ENCODE measurements at regions not wholly inside any gene's neighbourhood (a gene's known extent, or its start where the extent isn't known, plus 50 kb on each side); places are given as distances from the start of the nearest gene placed in this dataset.

- TF ChIP-seq CTCF (IDR thresholded peaks at IDR 0.05; ENCODE audit: low read depth, low read length) = no peak
- no peak overlapping the region for H3K4me3 ChIP-seq (ENCODE audit: low read depth, low read length)
These were observed 318.2 kb upstream of the POU3F2 start for GRCh38 chr6:98516206-98516605.

GRCh38 chr6:98516866-98517265 lies 317.5 kb upstream of the POU3F2 start:
- no peak for TF ChIP-seq CTCF (IDR thresholded peaks at IDR 0.05; ENCODE audit: low read depth, low read length)
- no peak overlapping the region for H3K4me3 ChIP-seq (ENCODE audit: low read depth, low read length)

- no peak for TF ChIP-seq CTCF (IDR thresholded peaks at IDR 0.05; ENCODE audit: low read depth, low read length)
These were observed 308.5 kb upstream of the POU3F2 start for GRCh38 chr6:98525860-98526259.

GRCh38 chr6:98526465-98526864 lies 307.9 kb upstream of the POU3F2 start:
- no peak for TF ChIP-seq CTCF (IDR thresholded peaks at IDR 0.05; ENCODE audit: low read depth, low read length)
- no peak overlapping the region for H3K4me3 ChIP-seq (ENCODE audit: low read depth, low read length)

More at GRCh38 chr6:98525860-98526259, 308.5 kb upstream of the POU3F2 start:
- H3K4me3 ChIP-seq (ENCODE audit: low read depth, low read length) = no peak overlapping the region

- no peak for TF ChIP-seq CTCF (IDR thresholded peaks at IDR 0.05; ENCODE audit: low read depth, low read length)
- H3K4me3 ChIP-seq (ENCODE audit: low read depth, low read length) = no peak overlapping the region
These were observed 305.0 kb upstream of the POU3F2 start for GRCh38 chr6:98529364-98529763.

- TF ChIP-seq CTCF (IDR thresholded peaks at IDR 0.05; ENCODE audit: low read depth, low read length) = no peak
- no peak overlapping the region for H3K4me3 ChIP-seq (ENCODE audit: low read depth, low read length)
These were observed 303.6 kb upstream of the POU3F2 start for GRCh38 chr6:98530732-98531131.

- TF ChIP-seq CTCF (IDR thresholded peaks at IDR 0.05; ENCODE audit: low read depth, low read length) = no peak
- no peak overlapping the region for H3K4me3 ChIP-seq (ENCODE audit: low read depth, low read length)
These were observed 302.4 kb upstream of the POU3F2 start for GRCh38 chr6:98532004-98532403.

Data from WI38 (cell line).